ENCODE measurements at regions not wholly inside any gene's neighbourhood (a gene's known extent, or its start where the extent isn't known, plus 50 kb on each side); places are given as distances from the start of the nearest gene placed in this dataset.

DNA sequence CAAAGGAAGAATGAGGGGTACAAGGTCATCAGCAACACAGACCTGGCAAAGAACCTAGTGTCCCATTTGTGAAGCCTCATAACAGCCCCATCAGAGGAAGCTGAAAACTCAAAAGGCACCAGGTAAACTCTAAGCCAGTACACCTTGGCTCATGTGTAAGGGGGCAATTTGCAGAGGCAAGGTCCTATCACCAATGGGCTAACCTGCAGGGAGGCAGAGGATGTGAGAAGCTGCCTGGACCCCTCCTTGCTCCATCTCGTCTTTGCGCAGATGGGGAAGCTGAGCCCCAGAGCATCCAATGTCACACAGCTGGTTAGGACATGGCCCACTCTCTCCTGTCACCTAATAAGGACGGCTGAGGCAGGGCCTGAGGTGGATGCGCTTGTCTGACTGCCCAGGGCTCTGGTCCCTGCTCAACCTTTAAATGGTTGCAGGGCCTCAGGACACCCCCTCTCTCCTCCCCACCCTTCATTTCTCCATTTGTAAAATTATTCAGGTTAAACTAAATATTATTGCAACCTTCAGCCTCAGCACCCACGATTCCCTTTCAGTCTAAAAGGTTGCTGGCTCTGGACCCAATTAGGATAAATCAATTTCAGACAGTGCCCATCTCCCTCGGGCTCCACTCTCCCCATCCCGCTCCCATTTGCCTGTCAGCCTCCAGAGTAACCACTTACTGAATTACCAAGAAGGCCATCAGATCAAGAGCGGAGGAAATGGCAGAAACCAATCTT, 135.3 kb downstream of the OAT start:
- H2AK5ac ChIP-seq (ENCODE audit: low read depth, low read length), result no peak overlapping the region
- no peak overlapping the region for H3K9ac ChIP-seq (ENCODE audit: low read depth, low read length, poor library complexity)
- H3K36me3 ChIP-seq (replicated peaks in 1 of 2; ENCODE audit: control insufficient read depth in 2 of 2, insufficient read depth in 2 of 2, low read length in 2 of 2), result no peaks in the 10 kb centered on the region
- no CpG with 5 or more reads among the region's 8 CpGs for WGBS, 2 donors (ENCODE audit: extremely low coverage in 2 of 2, insufficient read length in 2 of 2, insufficient replicate concordance in 1 of 2)
- H4K91ac ChIP-seq (ENCODE audit: low read depth, low read length, poor library complexity), result no peak overlapping the region
- no peak overlapping the region for H2BK15ac ChIP-seq (ENCODE audit: low read length)
- no peak overlapping the region for H3K14ac ChIP-seq (ENCODE audit: low read length)
- no peaks in the 10 kb centered on the region for H3K27me3 ChIP-seq (ENCODE audit: control insufficient read depth in 3 of 3, insufficient read depth in 3 of 3, low read depth in 1 of 3, low read length in 3 of 3)
- no peaks in the 10 kb centered on the region for H3K9me3 ChIP-seq (replicated peaks in 1 of 2; ENCODE audit: control insufficient read depth in 2 of 2, insufficient read depth in 1 of 2, low read depth in 1 of 2, low read length in 2 of 2)
- no peak overlapping the region for H2AFZ ChIP-seq (ENCODE audit: low read length)
- H3K4me2 ChIP-seq (ENCODE audit: insufficient read depth, low read length, poor library complexity, severe bottlenecking), result no peak overlapping the region
- H3K18ac ChIP-seq (ENCODE audit: low read length), result no peak overlapping the region
- H2BK120ac ChIP-seq (ENCODE audit: low read depth, low read length), result no peak overlapping the region
- H4K8ac ChIP-seq (ENCODE audit: low read depth, low read length), result no peak overlapping the region
- H3K23ac ChIP-seq (ENCODE audit: low read depth, low read length, poor library complexity), result no peak overlapping the region
- H3K4me1 ChIP-seq (ENCODE audit: control insufficient read depth in 2 of 2, insufficient read depth in 1 of 2, low read depth in 1 of 2, low read length in 2 of 2), result no peaks in the 10 kb centered on the region
- H2BK12ac ChIP-seq (ENCODE audit: low read length), result no peak overlapping the region
- H2BK5ac ChIP-seq (ENCODE audit: low read length), result no peak overlapping the region
- DNase-seq (ENCODE audit: low spot score), result no peak
- H3K4me3 ChIP-seq (ENCODE audit: low read length in 2 of 2), result no peak overlapping the region
- no peak overlapping the region for H3K4ac ChIP-seq (ENCODE audit: low read length)
- H3K27ac ChIP-seq (replicated peaks; ENCODE audit: low read length), result no peak overlapping the region
- H3K79me1 ChIP-seq (ENCODE audit: low read depth, low read length), result no peaks in the 10 kb centered on the region

DNA sequence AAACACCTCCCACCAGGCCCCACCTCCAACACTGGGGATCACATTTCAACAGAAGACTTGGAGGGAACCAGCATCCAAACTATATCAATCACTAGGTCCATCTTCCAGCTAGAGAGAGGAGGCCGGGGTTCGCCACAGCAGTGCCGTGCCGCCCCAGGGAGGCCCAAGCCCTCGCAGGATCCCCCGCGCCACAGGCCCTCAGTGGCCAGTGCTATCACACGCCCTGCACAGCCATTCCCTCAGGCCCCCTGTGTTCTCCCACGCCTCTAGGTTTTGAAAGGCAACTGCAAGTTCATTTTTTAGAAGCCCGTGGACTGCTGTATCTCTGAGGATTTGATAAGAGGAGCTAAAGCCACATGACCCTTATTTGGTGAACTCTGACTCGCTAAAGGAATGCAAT, 136.4 kb downstream of the OAT start:
- no peaks in the 10 kb centered on the region for H3K79me1 ChIP-seq (ENCODE audit: low read depth, low read length)
- no peak overlapping the region for H2BK5ac ChIP-seq (ENCODE audit: low read length)
- H3K9me3 ChIP-seq (replicated peaks in 1 of 2; ENCODE audit: control insufficient read depth in 2 of 2, insufficient read depth in 1 of 2, low read depth in 1 of 2, low read length in 2 of 2), result no peaks in the 10 kb centered on the region
- H3K18ac ChIP-seq (ENCODE audit: low read length), result peak overlapping the region; percentile 22
- H2AK5ac ChIP-seq (ENCODE audit: low read depth, low read length), result no peak overlapping the region
- H3K27ac ChIP-seq (replicated peaks; ENCODE audit: low read length), result no peak overlapping the region
- H3K36me3 ChIP-seq (replicated peaks in 1 of 2; ENCODE audit: control insufficient read depth in 2 of 2, insufficient read depth in 2 of 2, low read length in 2 of 2), result no peaks in the 10 kb centered on the region
- no peaks in the 10 kb centered on the region for H3K4me1 ChIP-seq (ENCODE audit: control insufficient read depth in 2 of 2, insufficient read depth in 1 of 2, low read depth in 1 of 2, low read length in 2 of 2)
- H3K23ac ChIP-seq (ENCODE audit: low read depth, low read length, poor library complexity), result no peak overlapping the region
- no peak overlapping the region for H4K8ac ChIP-seq (ENCODE audit: low read depth, low read length)
- no peak overlapping the region for H3K9ac ChIP-seq (ENCODE audit: low read depth, low read length, poor library complexity)
- H4K91ac ChIP-seq (ENCODE audit: low read depth, low read length, poor library complexity), result no peak overlapping the region
- no CpG with 5 or more reads among the region's 11 CpGs for WGBS, 2 donors (ENCODE audit: extremely low coverage in 2 of 2, insufficient read length in 2 of 2, insufficient replicate concordance in 1 of 2)
- H3K4ac ChIP-seq (ENCODE audit: low read length), result no peak overlapping the region
- no peak overlapping the region for H3K4me3 ChIP-seq (ENCODE audit: low read length in 2 of 2)
- H2AFZ ChIP-seq (ENCODE audit: low read length), result no peak overlapping the region
- no peak overlapping the region for H2BK12ac ChIP-seq (ENCODE audit: low read length)
- no peak overlapping the region for H3K4me2 ChIP-seq (ENCODE audit: insufficient read depth, low read length, poor library complexity, severe bottlenecking)
- no peaks in the 10 kb centered on the region for H3K27me3 ChIP-seq (ENCODE audit: control insufficient read depth in 3 of 3, insufficient read depth in 3 of 3, low read depth in 1 of 3, low read length in 3 of 3)
- H2BK15ac ChIP-seq (ENCODE audit: low read length), result no peak overlapping the region
- DNase-seq (ENCODE audit: low spot score), result no peak
- no peak overlapping the region for H2BK120ac ChIP-seq (ENCODE audit: low read depth, low read length)
- no peak overlapping the region for H3K14ac ChIP-seq (ENCODE audit: low read length)

- no peak overlapping the region for H3K4ac ChIP-seq (ENCODE audit: low read length)
These were observed 137.1 kb downstream of the OAT start for GRCh38 chr10:124281666-124282065.

GRCh38 chr10:124280916-124281315, 137.8 kb downstream of the OAT start:
- no peak overlapping the region for H3K4me2 ChIP-seq (ENCODE audit: insufficient read depth, low read length, poor library complexity, severe bottlenecking)
- WGBS, 2 donors (ENCODE audit: extremely low coverage in 2 of 2, insufficient read length in 2 of 2, insufficient replicate concordance in 1 of 2), result no CpG with 5 or more reads among the region's 5 CpGs
- DNase-seq (ENCODE audit: low spot score), result no peak
- no peak overlapping the region for H3K4me3 ChIP-seq (ENCODE audit: low read length in 2 of 2)
- H3K4me1 ChIP-seq (ENCODE audit: control insufficient read depth in 2 of 2, insufficient read depth in 1 of 2, low read depth in 1 of 2, low read length in 2 of 2), result no peaks in the 10 kb centered on the region
- no peak overlapping the region for H3K14ac ChIP-seq (ENCODE audit: low read length)
- no peak overlapping the region for H2BK15ac ChIP-seq (ENCODE audit: low read length)
- H2BK5ac ChIP-seq (ENCODE audit: low read length), result peak overlapping the region; percentile 56
- no peak overlapping the region for H2AK5ac ChIP-seq (ENCODE audit: low read depth, low read length)
- H3K4ac ChIP-seq (ENCODE audit: low read length), result no peak overlapping the region
- no peaks in the 10 kb centered on the region for H3K36me3 ChIP-seq (replicated peaks in 1 of 2; ENCODE audit: control insufficient read depth in 2 of 2, insufficient read depth in 2 of 2, low read length in 2 of 2)
- no peak overlapping the region for H3K23ac ChIP-seq (ENCODE audit: low read depth, low read length, poor library complexity)
- no peaks in the 10 kb centered on the region for H3K9me3 ChIP-seq (replicated peaks in 1 of 2; ENCODE audit: control insufficient read depth in 2 of 2, insufficient read depth in 1 of 2, low read depth in 1 of 2, low read length in 2 of 2)
- no peak overlapping the region for H3K27ac ChIP-seq (replicated peaks; ENCODE audit: low read length)
- H4K8ac ChIP-seq (ENCODE audit: low read depth, low read length), result no peak overlapping the region
- H3K9ac ChIP-seq (ENCODE audit: low read depth, low read length, poor library complexity), result no peak overlapping the region
- no peak overlapping the region for H3K18ac ChIP-seq (ENCODE audit: low read length)
- no peak overlapping the region for H4K91ac ChIP-seq (ENCODE audit: low read depth, low read length, poor library complexity)
- H2BK120ac ChIP-seq (ENCODE audit: low read depth, low read length), result no peak overlapping the region
- H3K79me1 ChIP-seq (ENCODE audit: low read depth, low read length), result no peaks in the 10 kb centered on the region
- H2AFZ ChIP-seq (ENCODE audit: low read length), result no peak overlapping the region
- no peak overlapping the region for H2BK12ac ChIP-seq (ENCODE audit: low read length)
- no peaks in the 10 kb centered on the region for H3K27me3 ChIP-seq (ENCODE audit: control insufficient read depth in 3 of 3, insufficient read depth in 3 of 3, low read depth in 1 of 3, low read length in 3 of 3)

More at GRCh38 chr10:124281666-124282065, 137.1 kb downstream of the OAT start:
- no peaks in the 10 kb centered on the region for H3K27me3 ChIP-seq (ENCODE audit: control insufficient read depth in 3 of 3, insufficient read depth in 3 of 3, low read depth in 1 of 3, low read length in 3 of 3)
- no peaks in the 10 kb centered on the region for H3K79me1 ChIP-seq (ENCODE audit: low read depth, low read length)
- H3K23ac ChIP-seq (ENCODE audit: low read depth, low read length, poor library complexity), result no peak overlapping the region
- H2BK15ac ChIP-seq (ENCODE audit: low read length), result no peak overlapping the region
- no peak overlapping the region for H2AFZ ChIP-seq (ENCODE audit: low read length)
- no peak for DNase-seq (ENCODE audit: low spot score)
- H2BK12ac ChIP-seq (ENCODE audit: low read length), result no peak overlapping the region
- no peak overlapping the region for H3K9ac ChIP-seq (ENCODE audit: low read depth, low read length, poor library complexity)
- H3K4me3 ChIP-seq (ENCODE audit: low read length in 2 of 2), result no peak overlapping the region
- H3K18ac ChIP-seq (ENCODE audit: low read length), result peak overlapping the region; percentile 59
- no peaks in the 10 kb centered on the region for H3K9me3 ChIP-seq (replicated peaks in 1 of 2; ENCODE audit: control insufficient read depth in 2 of 2, insufficient read depth in 1 of 2, low read depth in 1 of 2, low read length in 2 of 2)
- no peak overlapping the region for H3K14ac ChIP-seq (ENCODE audit: low read length)
- H3K4me2 ChIP-seq (ENCODE audit: insufficient read depth, low read length, poor library complexity, severe bottlenecking), result no peak overlapping the region
- H3K36me3 ChIP-seq (replicated peaks in 1 of 2; ENCODE audit: control insufficient read depth in 2 of 2, insufficient read depth in 2 of 2, low read length in 2 of 2), result no peaks in the 10 kb centered on the region
- WGBS, 2 donors (ENCODE audit: extremely low coverage in 2 of 2, insufficient read length in 2 of 2, insufficient replicate concordance in 1 of 2), result no CpG with 5 or more reads among the region's 10 CpGs
- no peak overlapping the region for H3K27ac ChIP-seq (replicated peaks; ENCODE audit: low read length)
- peak overlapping the region; percentile 56 for H2BK5ac ChIP-seq (ENCODE audit: low read length)
- no peak overlapping the region for H4K91ac ChIP-seq (ENCODE audit: low read depth, low read length, poor library complexity)
- no peak overlapping the region for H4K8ac ChIP-seq (ENCODE audit: low read depth, low read length)
- no peaks in the 10 kb centered on the region for H3K4me1 ChIP-seq (ENCODE audit: control insufficient read depth in 2 of 2, insufficient read depth in 1 of 2, low read depth in 1 of 2, low read length in 2 of 2)
- H2AK5ac ChIP-seq (ENCODE audit: low read depth, low read length), result no peak overlapping the region
- H2BK120ac ChIP-seq (ENCODE audit: low read depth, low read length), result no peak overlapping the region

All from neuronal stem cell (in vitro differentiated cells).